NT2/D1 (cell line): ENCODE measurements at regions not wholly inside any gene's neighbourhood (a gene's known extent, or its start where the extent isn't known, plus 50 kb on each side); places are given as distances from the start of the nearest gene placed in this dataset.

Source experiments
- SUZ12 ChIP-seq: IDR thresholded peaks from 2 replicates; pipeline ENCODE4 v1.6.1; 2011; ENCODE audit not compliant: insufficient read length, insufficient read depth; ENCODE audit errors: extremely low read depth
- YY1 ChIP-seq: IDR thresholded peaks from 2 replicates; pipeline ENCODE4 v1.6.1; 2011; ENCODE audit not compliant: insufficient read length, insufficient read depth
- ZNF274 ChIP-seq: IDR thresholded peaks from 2 replicates; pipeline ENCODE4 v1.6.1; 2011; ENCODE audit warnings: mild to moderate bottlenecking, low read depth, low read length

GRCh38 chr18:43786893-43787292 is 509.6 kb upstream of the SYT4 start:
- no peak for TF ChIP-seq YY1
- no peak for TF ChIP-seq ZNF274
- no peak for TF ChIP-seq SUZ12
